ENCODE measurements at regions not wholly inside any gene's neighbourhood (a gene's known extent, or its start where the extent isn't known, plus 50 kb on each side); places are given as distances from the start of the nearest gene placed in this dataset.
A peak's percentile ranks its signal among the peaks of the same experiment; 100 is the strongest.

DNA sequence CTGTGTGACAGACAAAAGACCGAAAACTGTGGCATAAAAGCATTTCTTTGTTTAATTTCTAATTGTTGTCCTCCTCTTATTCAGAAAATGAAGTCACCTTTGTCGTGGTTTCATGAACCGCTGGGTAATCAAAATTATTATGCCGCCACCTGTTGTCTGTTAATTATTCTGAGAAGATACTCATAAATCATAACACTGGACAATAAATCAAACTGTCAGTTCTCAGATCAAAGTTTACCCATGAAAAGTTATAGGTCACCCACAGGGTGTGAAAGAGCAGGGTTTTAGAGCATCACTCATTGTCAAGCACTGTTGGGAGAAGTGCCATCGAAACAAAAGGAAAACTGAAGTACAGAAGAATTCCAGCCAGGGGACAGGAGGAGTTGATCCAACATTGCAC lies 474.3 kb downstream of the NR2F2 start:
- Histone ChIP-seq H3K4me1 (replicated peaks in 1 of 2) (peaks cover 23 to 25% of the 10 kb centered on the region in 2 donors), H3K4me3 (no peak overlapping the region), H3K27ac (no peak overlapping the region)
- in situ Hi-C loops (cut with MboI; ENCODE audit: low pct_unique_long_range_greater_than_20kb in 2 of 9, low sequenced_read_pairs in 9 of 9, unreplicated experiment in 9 of 9): no loop called here
- 0 to 67% (median 39%) methylated on average over 1 to 5 of the region's 5 CpGs for WGBS, 10 experiments
- ATAC-seq (replicated peaks in 6 of 8): no peak

DNA sequence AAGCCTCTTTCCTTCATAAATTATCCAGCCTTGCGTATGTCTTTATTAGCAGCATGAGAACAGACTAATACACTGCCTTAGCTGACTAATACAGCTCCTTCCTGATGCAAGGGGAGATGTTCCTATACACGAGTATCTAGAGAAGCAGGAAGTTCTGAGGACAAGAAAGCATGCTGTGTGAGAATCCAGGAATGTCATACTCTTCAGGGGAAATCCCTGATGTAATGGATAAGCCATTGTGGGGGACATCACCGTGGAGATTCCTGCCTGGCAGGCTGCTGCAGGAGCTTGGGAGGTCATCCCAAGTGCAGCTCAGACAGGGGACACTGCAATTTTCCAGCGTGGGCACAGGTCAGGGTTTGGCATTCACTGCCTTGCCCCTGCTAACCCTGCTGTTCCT lies 476.9 kb downstream of the NR2F2 start:
- Histone ChIP-seq H3K27ac (no peak overlapping the region), H3K4me1 (replicated peaks in 1 of 2) (peaks cover 19 to 25% of the 10 kb centered on the region in 2 donors), H3K4me3 (no peak overlapping the region)
- in situ Hi-C loops (cut with MboI; ENCODE audit: low pct_unique_long_range_greater_than_20kb in 2 of 9, low sequenced_read_pairs in 9 of 9, unreplicated experiment in 9 of 9): no loop called here
- WGBS, 10 experiments: 0 to 100% (median 54%) methylated on average over 1 to 3 of the region's 4 CpGs; no CpG with 5 or more reads in 4 of the 10 experiments
- no peak for ATAC-seq (replicated peaks in 6 of 8)

DNA sequence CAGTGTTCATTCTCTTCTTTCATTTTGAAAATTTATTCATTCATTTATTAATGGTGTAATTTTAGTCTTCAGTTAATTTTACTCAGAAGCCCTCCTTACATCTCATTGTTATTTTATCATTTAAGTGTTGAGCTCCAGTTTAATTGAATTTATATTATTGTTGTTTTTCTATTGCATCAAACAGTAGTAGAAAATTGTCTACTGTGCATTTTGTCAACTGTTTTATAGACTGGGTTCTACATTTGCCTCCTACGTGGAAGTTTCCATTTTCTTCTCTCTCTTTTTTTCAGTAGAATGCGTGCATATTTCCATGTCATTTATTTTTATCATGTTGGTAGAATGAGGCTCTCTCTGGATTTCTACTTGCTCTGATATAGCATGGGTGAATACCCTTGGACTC lies 487.4 kb downstream of the NR2F2 start:
- no peak overlapping the region for H3K27ac ChIP-seq
- no peak overlapping the region for H3K4me3 ChIP-seq
- in situ Hi-C loops (cut with MboI; ENCODE audit: low pct_unique_long_range_greater_than_20kb in 2 of 9, low sequenced_read_pairs in 9 of 9, unreplicated experiment in 9 of 9): no loop called here
- ATAC-seq (replicated peaks in 6 of 8): no peak
- H3K4me1 ChIP-seq (replicated peaks in 1 of 2): no peaks in the 10 kb centered on the region
- 8 to 100% (median 83%) methylated on average over 2 of the region's 2 CpGs for WGBS, 10 experiments

DNA sequence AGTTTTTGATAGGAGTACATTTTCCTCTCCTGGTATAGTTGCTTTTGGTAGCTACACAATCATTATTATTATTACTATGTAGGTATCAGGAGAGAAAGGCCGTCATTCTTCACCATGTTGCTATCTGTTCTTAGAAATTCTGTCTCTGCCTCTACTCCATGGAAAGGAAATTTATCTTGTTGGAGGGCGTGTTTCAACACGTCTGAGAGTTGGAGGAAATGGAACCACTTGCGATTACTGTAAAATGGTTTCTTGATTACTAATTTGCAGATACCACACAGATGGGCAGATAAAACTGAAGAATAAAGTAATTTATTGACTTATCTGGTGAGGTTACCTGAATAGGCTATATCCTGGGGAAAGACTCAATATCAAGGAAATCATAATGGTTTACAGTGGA lies 488.4 kb downstream of the NR2F2 start:
- Histone ChIP-seq H3K4me1 (replicated peaks in 1 of 2) (no peaks in the 10 kb centered on the region), H3K4me3 (no peak overlapping the region), H3K27ac (no peak overlapping the region)
- in situ Hi-C loops (cut with MboI; ENCODE audit: low pct_unique_long_range_greater_than_20kb in 2 of 9, low sequenced_read_pairs in 9 of 9, unreplicated experiment in 9 of 9): no loop called here
- ATAC-seq (replicated peaks in 6 of 8): no peak
- 0 to 100% (median 68%) methylated on average over 2 to 4 of the region's 4 CpGs; no CpG with 5 or more reads in 2 of the 10 experiments for WGBS, 10 experiments

GRCh38 chr15:96827981-96828380 lies 497.5 kb downstream of the NR2F2 start:
- Histone ChIP-seq H3K4me1 (replicated peaks in 1 of 2) (no peaks in the 10 kb centered on the region), H3K4me3 (no peak overlapping the region), H3K27ac (no peak overlapping the region)
- in situ Hi-C loops (cut with MboI; ENCODE audit: low pct_unique_long_range_greater_than_20kb in 2 of 9, low sequenced_read_pairs in 9 of 9, unreplicated experiment in 9 of 9): no loop called here
- no peak for ATAC-seq (replicated peaks in 6 of 8)
- 15 to 100% (median 78%) methylated on average over 1 to 8 of the region's 8 CpGs; no CpG with 5 or more reads in 2 of the 10 experiments for WGBS, 10 experiments

GRCh38 chr15:96837241-96837970 lies 506.9 kb downstream of the NR2F2 start:
- Histone ChIP-seq H3K27ac (no peak overlapping the region), H3K4me1 (replicated peaks in 1 of 2) (no peaks in the 10 kb centered on the region), H3K4me3 (no peak overlapping the region)
- ATAC-seq (replicated peaks in 6 of 8): no peak
- 0 to 93% (median 79%) methylated on average over 1 to 12 of the region's 14 CpGs for WGBS, 10 experiments
- in situ Hi-C loops (cut with MboI; ENCODE audit: low pct_unique_long_range_greater_than_20kb in 2 of 9, low sequenced_read_pairs in 9 of 9, unreplicated experiment in 9 of 9): no loop called here

DNA sequence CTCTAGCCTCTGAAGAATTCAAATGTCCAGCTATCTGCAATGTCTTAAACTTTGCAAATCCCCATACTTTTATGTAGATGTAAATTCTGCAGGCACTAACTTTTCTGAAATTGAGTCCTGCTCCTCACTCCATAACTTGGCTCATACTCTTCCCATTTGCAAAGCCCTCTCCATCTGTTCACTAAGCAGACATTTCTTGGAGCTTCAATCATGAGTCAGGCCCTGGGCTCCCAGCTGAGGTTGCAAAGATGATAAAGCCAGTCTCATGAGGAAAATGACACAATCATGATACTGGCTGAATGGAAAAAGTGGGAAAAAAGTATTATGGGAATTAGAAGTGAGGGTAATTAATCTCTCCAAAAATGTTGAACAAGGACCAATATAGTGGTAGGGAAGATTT lies 507.6 kb downstream of the NR2F2 start:
- Histone ChIP-seq H3K4me3 (no peak overlapping the region), H3K4me1 (replicated peaks in 1 of 2) (no peaks in the 10 kb centered on the region), H3K27ac (no peak overlapping the region)
- ATAC-seq (replicated peaks in 6 of 8): no peak
- in situ Hi-C loops (cut with MboI; ENCODE audit: low pct_unique_long_range_greater_than_20kb in 2 of 9, low sequenced_read_pairs in 9 of 9, unreplicated experiment in 9 of 9): no loop called here

DNA sequence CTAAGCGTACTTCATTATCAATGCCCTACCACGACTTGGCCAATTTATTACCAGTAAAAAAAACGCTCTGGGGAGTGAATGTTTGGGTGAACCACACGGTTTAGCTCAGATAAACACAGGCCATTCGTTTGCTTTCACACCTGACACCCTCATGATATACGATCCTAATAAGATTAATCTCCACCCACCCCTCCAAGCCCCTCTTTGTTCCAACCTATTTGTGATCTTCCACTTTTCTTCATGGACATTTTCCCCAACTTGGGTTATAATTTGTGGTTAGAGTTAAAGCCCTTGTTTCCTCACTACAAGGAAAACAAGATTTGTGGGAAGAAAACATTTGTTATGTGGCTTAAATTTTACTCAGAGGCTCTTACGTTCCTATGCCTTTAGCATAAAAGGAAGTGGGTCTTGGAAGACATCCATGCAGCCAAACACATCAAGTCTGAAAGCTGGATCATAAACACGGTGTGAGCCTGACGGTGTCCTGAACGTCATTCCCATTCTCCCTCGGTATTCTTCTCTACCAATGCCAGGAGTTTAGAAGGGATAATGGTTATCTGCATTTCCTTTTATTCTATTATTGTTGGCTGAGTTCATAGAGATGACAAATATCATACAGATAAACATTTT lies 518.9 kb downstream of the NR2F2 start:
- H3K4me1 ChIP-seq (replicated peaks in 1 of 2): peaks cover 0 to 2% of the 10 kb centered on the region in 2 donors
- H3K27ac ChIP-seq: no peak overlapping the region
- WGBS, 10 experiments: 2 to 100% (median 57%) methylated on average over 1 to 10 of the region's 11 CpGs
- in situ Hi-C loops (cut with MboI; ENCODE audit: low pct_unique_long_range_greater_than_20kb in 2 of 9, low sequenced_read_pairs in 9 of 9, unreplicated experiment in 9 of 9): no loop called here
- H3K4me3 ChIP-seq: no peak overlapping the region
- no peak for ATAC-seq (replicated peaks in 6 of 8)

DNA sequence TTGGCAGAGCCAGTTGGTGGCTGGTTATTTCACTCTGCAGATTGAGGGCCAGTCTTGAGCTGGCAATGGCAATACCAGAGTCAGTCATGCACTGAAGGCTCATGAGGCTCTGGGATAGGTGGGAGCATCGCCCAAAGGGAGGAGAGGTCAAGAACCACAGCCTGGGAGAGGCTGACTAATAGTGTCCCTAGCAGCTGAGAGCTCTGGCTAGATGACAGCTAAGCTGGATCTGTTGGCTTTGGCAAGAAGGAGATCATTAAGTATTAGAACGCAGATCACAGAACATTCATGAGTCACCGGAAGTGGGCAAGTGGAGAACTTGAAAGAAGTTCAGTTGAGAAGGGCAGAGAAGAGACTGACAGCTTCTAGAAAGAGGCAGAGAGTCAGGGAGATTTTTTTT lies 521.1 kb downstream of the NR2F2 start:
- peaks cover 0 to 2% of the 10 kb centered on the region in 2 donors for H3K4me1 ChIP-seq (replicated peaks in 1 of 2)
- H3K4me3 ChIP-seq: no peak overlapping the region
- in situ Hi-C loops (cut with MboI; ENCODE audit: low pct_unique_long_range_greater_than_20kb in 2 of 9, low sequenced_read_pairs in 9 of 9, unreplicated experiment in 9 of 9): no loop called here
- ATAC-seq (replicated peaks in 6 of 8): no peak
- WGBS, 10 experiments: 0 to 100% (median 100%) methylated on average over 1 to 3 of the region's 3 CpGs; no CpG with 5 or more reads in 4 of the 10 experiments
- H3K27ac ChIP-seq: no peak overlapping the region

DNA sequence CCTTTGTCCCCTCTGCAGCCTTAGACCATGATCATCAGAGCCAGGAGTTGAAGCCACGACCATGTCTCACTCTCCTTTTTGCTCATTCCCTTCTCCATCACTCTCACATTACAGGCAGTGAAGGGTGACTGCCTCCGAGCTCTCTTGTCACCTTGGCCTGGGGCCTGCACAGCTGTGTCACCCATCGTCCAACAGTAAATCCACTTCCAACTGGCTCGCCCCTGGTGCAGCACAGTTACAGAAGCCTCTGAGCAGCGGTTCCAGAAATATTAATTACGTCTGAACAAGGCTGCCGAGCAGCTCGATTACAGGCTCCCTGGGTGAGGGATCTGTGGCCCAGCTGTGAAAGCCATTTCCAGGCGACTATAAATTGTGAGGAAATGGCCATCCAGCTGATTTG lies 528.2 kb downstream of the NR2F2 start:
- H3K27ac ChIP-seq: no peak overlapping the region
- no peak overlapping the region for H3K4me3 ChIP-seq
- WGBS, 10 experiments: 0 to 90% (median 55%) methylated on average over 1 to 9 of the region's 9 CpGs; no CpG with 5 or more reads in 2 of the 10 experiments
- ATAC-seq (replicated peaks in 6 of 8): peak in 5 of 8 experiments; percentile 12 to 99 (median 77)
- H3K4me1 ChIP-seq (replicated peaks in 1 of 2): peaks cover 0 to 9% of the 10 kb centered on the region in 2 donors
- in situ Hi-C loops (cut with MboI; ENCODE audit: low pct_unique_long_range_greater_than_20kb in 2 of 9, low sequenced_read_pairs in 9 of 9, unreplicated experiment in 9 of 9): no loop called here

DNA sequence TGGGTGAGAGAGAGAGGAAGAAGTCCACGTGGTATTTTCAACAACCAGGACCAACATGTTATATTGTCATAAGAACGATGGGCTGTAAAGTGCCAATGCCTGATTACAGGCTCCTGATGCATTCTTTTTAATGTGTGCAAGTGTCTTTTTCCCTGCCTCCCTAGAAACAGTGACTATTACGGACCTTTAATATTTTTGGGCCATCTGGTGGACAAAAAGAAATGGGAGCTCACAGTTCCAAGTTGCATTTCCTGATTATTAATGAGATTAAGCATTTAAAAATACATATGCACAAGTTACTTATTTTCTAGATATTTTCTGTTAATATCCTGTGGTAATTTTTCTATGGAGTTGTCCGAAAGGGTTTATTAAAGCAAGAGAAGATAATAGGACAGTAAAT lies 530.2 kb downstream of the NR2F2 start:
- ATAC-seq (replicated peaks in 6 of 8): no peak
- WGBS, 10 experiments: 0 to 100% (median 72%) methylated on average over 1 to 4 of the region's 4 CpGs
- in situ Hi-C loops (cut with MboI; ENCODE audit: low pct_unique_long_range_greater_than_20kb in 2 of 9, low sequenced_read_pairs in 9 of 9, unreplicated experiment in 9 of 9): no loop called here
- Histone ChIP-seq H3K27ac (no peak overlapping the region), H3K4me1 (replicated peaks in 1 of 2) (peaks cover 0 to 9% of the 10 kb centered on the region in 2 donors), H3K4me3 (no peak overlapping the region)

- ATAC-seq (replicated peaks in 6 of 8): no peak
- 20 to 95% (median 53%) methylated on average over 1 to 6 of the region's 8 CpGs; no CpG with 5 or more reads in 6 of the 10 experiments for WGBS, 10 experiments
These were observed 537.5 kb downstream of the NR2F2 start for GRCh38 chr15:96867992-96868391.

DNA sequence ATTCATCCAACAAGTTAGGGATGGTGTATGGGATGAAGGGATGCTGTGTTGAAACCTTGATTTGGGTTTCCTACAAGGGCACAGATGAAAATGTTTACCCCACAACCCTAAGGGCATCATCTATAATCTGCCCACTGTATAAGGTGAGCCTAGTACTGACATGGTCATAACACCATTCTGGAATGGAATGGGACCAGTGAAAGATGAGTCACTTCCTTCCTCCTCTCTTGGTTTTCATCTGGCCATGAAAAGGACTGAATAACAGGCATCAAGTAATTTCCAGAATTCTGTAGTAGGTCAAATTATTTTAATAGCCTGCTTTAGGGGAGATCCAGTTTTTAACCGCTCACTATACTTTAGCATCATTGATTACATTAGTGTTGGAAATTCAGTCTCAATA lies 538.6 kb downstream of the NR2F2 start:
- Histone ChIP-seq H3K27ac (no peak overlapping the region), H3K4me1 (replicated peaks in 1 of 2) (peaks cover 11 to 14% of the 10 kb centered on the region in 2 donors), H3K4me3 (no peak overlapping the region)
- no peak for ATAC-seq (replicated peaks in 6 of 8)
- 25 to 100% (median 90%) methylated on average over 1 of the region's 1 CpG; no CpG with 5 or more reads in 2 of the 10 experiments for WGBS, 10 experiments
- in situ Hi-C loops (cut with MboI; ENCODE audit: low pct_unique_long_range_greater_than_20kb in 2 of 9, low sequenced_read_pairs in 9 of 9, unreplicated experiment in 9 of 9): no loop called here

More at GRCh38 chr15:96867992-96868391, 537.5 kb downstream of the NR2F2 start:
- H3K4me1 ChIP-seq (replicated peaks in 1 of 2): peaks cover 11 to 14% of the 10 kb centered on the region in 2 donors
- H3K4me3 ChIP-seq: no peak overlapping the region
- in situ Hi-C loops (cut with MboI; ENCODE audit: low pct_unique_long_range_greater_than_20kb in 2 of 9, low sequenced_read_pairs in 9 of 9, unreplicated experiment in 9 of 9): no loop called here
- H3K27ac ChIP-seq: no peak overlapping the region

DNA sequence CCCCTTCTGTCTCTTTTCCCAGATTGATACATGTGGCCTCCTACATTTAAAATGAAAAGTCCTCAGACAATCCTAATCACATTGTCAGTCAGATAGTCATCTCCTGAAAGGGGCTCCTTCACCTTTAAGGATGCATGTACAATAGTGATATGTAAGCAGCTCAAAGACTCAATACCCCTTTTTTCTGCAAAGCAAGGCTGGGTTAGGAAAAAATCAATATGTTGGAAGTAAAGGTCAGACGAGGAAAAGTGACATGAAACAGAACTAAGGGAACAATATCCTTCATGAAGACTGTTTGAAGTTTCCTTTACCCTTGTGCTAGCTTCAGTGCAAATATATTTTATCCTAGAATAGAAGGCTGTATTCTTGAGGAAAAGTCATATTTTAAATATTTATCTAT lies 539.3 kb downstream of the NR2F2 start:
- 0 to 71% (median 45%) methylated on average over 1 of the region's 1 CpG; no CpG with 5 or more reads in 4 of the 10 experiments for WGBS, 10 experiments
- in situ Hi-C loops (cut with MboI; ENCODE audit: low pct_unique_long_range_greater_than_20kb in 2 of 9, low sequenced_read_pairs in 9 of 9, unreplicated experiment in 9 of 9): no loop called here
- ATAC-seq (replicated peaks in 6 of 8): no peak
- Histone ChIP-seq H3K27ac (no peak overlapping the region), H3K4me3 (no peak overlapping the region), H3K4me1 (replicated peaks in 1 of 2) (peaks cover 11 to 14% of the 10 kb centered on the region in 2 donors)

Measured in motor neuron (in vitro differentiated cells).